IPS-20b (cell line): ENCODE measurements at regions not wholly inside any gene's neighbourhood (a gene's known extent, or its start where the extent isn't known, plus 50 kb on each side); places are given as distances from the start of the nearest gene placed in this dataset.

Source experiments
- H3K27ac ChIP-seq: one replicate; pipeline ENCODE4 v1.5.1; 2013; ENCODE audit warnings: low read length
- H3K27me3 ChIP-seq: 2 replicates; pipeline ENCODE4 v1.6.1; 2013; ENCODE audit warnings: mild to moderate bottlenecking, low read length, inconsistent platforms; ENCODE audit not compliant: insufficient read depth
- H3K36me3 ChIP-seq: 2 replicates; pipeline ENCODE4 v1.6.1; 2013; ENCODE audit warnings: low read depth, mild to moderate bottlenecking, inconsistent platforms, low read length, moderate library complexity; ENCODE audit not compliant: insufficient read depth
- H3K4me1 ChIP-seq: 2 replicates; pipeline ENCODE4 v1.6.1; 2013; ENCODE audit warnings: mild to moderate bottlenecking, control low read depth, inconsistent platforms, low read length, moderate library complexity; ENCODE audit not compliant: insufficient read depth
- H3K4me3 ChIP-seq: 2 replicates; pipeline ENCODE4 v1.5.1; 2013; ENCODE audit warnings: mild to moderate bottlenecking, low read length, inconsistent platforms
- H3K9ac ChIP-seq: 2 replicates; pipeline ENCODE4 v1.6.1; 2013; ENCODE audit warnings: low read depth, mild to moderate bottlenecking, inconsistent platforms, low read length, moderate library complexity
- H3K9me3 ChIP-seq: 2 replicates; pipeline ENCODE4 v1.6.1; 2013; ENCODE audit warnings: mild to moderate bottlenecking, low read depth, low read length, inconsistent platforms; ENCODE audit not compliant: insufficient read depth

GRCh38 chrX:10021461-10022272 lies 54.5 kb downstream of the CLDN34 start:
- Histone ChIP-seq H3K4me3 (no peak overlapping the region), H3K9ac (no peak overlapping the region), H3K27me3 (no peaks in the 10 kb centered on the region), H3K36me3 (no peaks in the 10 kb centered on the region; the same call in 1 of the 2 replicates), H3K4me1 (peaks cover 23% of the 10 kb centered on the region; the same call in 1 of the 2 replicates), H3K9me3 (no peaks in the 10 kb centered on the region), H3K27ac (no peak overlapping the region)

- Histone ChIP-seq H3K9me3 (no peaks in the 10 kb centered on the region), H3K36me3 (no peaks in the 10 kb centered on the region; the same call in 1 of the 2 replicates), H3K27ac (no peak overlapping the region), H3K4me3 (no peak overlapping the region), H3K27me3 (no peaks in the 10 kb centered on the region), H3K4me1 (peaks cover 22% of the 10 kb centered on the region; the same call in 1 of the 2 replicates), H3K9ac (no peak overlapping the region)
Measured at GRCh38 chrX:10022273-10022541, 55.0 kb downstream of the CLDN34 start.

- Histone ChIP-seq H3K27ac (no peak overlapping the region), H3K4me3 (no peak overlapping the region), H3K36me3 (no peaks in the 10 kb centered on the region), H3K9me3 (no peaks in the 10 kb centered on the region), H3K4me1 (peaks cover 18% of the 10 kb centered on the region; the same call in 1 of the 2 replicates), H3K9ac (no peak overlapping the region), H3K27me3 (no peaks in the 10 kb centered on the region)
Measured at GRCh38 chrX:10022580-10023245, 55.6 kb downstream of the CLDN34 start.

GRCh38 chrX:10023821-10024220 lies 56.7 kb downstream of the CLDN34 start:
- Histone ChIP-seq H3K9me3 (no peaks in the 10 kb centered on the region), H3K36me3 (no peaks in the 10 kb centered on the region), H3K4me3 (no peak overlapping the region), H3K4me1 (peaks cover 12% of the 10 kb centered on the region; the same call in 1 of the 2 replicates), H3K9ac (no peak overlapping the region), H3K27me3 (no peaks in the 10 kb centered on the region), H3K27ac (no peak overlapping the region)

GRCh38 chrX:10025742-10026493 lies 58.8 kb downstream of the CLDN34 start:
- Histone ChIP-seq H3K4me1 (peaks cover 12% of the 10 kb centered on the region; the same call in 1 of the 2 replicates), H3K9ac (no peak overlapping the region), H3K27me3 (no peaks in the 10 kb centered on the region), H3K27ac (no peak overlapping the region), H3K9me3 (no peaks in the 10 kb centered on the region), H3K4me3 (no peak overlapping the region), H3K36me3 (no peaks in the 10 kb centered on the region)

GRCh38 chrX:10028283-10029104 lies 61.3 kb downstream of the CLDN34 start:
- Histone ChIP-seq H3K27me3 (no peaks in the 10 kb centered on the region), H3K27ac (no peak overlapping the region), H3K4me1 (no peaks in the 10 kb centered on the region; the same call in 1 of the 2 replicates)

GRCh38 chrX:10030570-10030969 lies 63.4 kb downstream of the CLDN34 start:
- Histone ChIP-seq H3K4me1 (no peaks in the 10 kb centered on the region; the same call in 1 of the 2 replicates), H3K9ac (no peak overlapping the region), H3K9me3 (no peaks in the 10 kb centered on the region)

More at GRCh38 chrX:10028283-10029104, 61.3 kb downstream of the CLDN34 start:
- Histone ChIP-seq H3K9ac (no peak overlapping the region), H3K9me3 (no peaks in the 10 kb centered on the region), H3K4me3 (no peak overlapping the region), H3K36me3 (no peaks in the 10 kb centered on the region)

GRCh38 chrX:10031746-10032145 lies 64.6 kb downstream of the CLDN34 start:
- H3K27me3 ChIP-seq = no peaks in the 10 kb centered on the region
- H3K4me3 ChIP-seq = no peak overlapping the region
- no peaks in the 10 kb centered on the region for H3K36me3 ChIP-seq
- H3K4me1 ChIP-seq = no peaks in the 10 kb centered on the region; the same call in 1 of the 2 replicates
- no peak overlapping the region for H3K27ac ChIP-seq
- no peaks in the 10 kb centered on the region for H3K9me3 ChIP-seq
- no peak overlapping the region for H3K9ac ChIP-seq

More at GRCh38 chrX:10030570-10030969, 63.4 kb downstream of the CLDN34 start:
- no peak overlapping the region for H3K27ac ChIP-seq
- H3K4me3 ChIP-seq = no peak overlapping the region
- H3K36me3 ChIP-seq = no peaks in the 10 kb centered on the region
- H3K27me3 ChIP-seq = no peaks in the 10 kb centered on the region

- H3K9me3 ChIP-seq = no peaks in the 10 kb centered on the region
- H3K4me3 ChIP-seq = no peak overlapping the region
- no peaks in the 10 kb centered on the region; the same call in 1 of the 2 replicates for H3K4me1 ChIP-seq
- no peak overlapping the region for H3K9ac ChIP-seq
- no peaks in the 10 kb centered on the region for H3K27me3 ChIP-seq
- H3K27ac ChIP-seq = no peak overlapping the region
- no peaks in the 10 kb centered on the region for H3K36me3 ChIP-seq
Measured at GRCh38 chrX:10032147-10032546, 65.0 kb downstream of the CLDN34 start.

GRCh38 chrX:10033375-10034007 lies 66.3 kb downstream of the CLDN34 start:
- no peak overlapping the region for H3K27ac ChIP-seq
- no peak overlapping the region for H3K9ac ChIP-seq
- no peak overlapping the region for H3K4me3 ChIP-seq
- H3K36me3 ChIP-seq = no peaks in the 10 kb centered on the region
- no peaks in the 10 kb centered on the region for H3K27me3 ChIP-seq
- H3K9me3 ChIP-seq = no peaks in the 10 kb centered on the region
- H3K4me1 ChIP-seq = no peaks in the 10 kb centered on the region; the same call in 1 of the 2 replicates
